ENCODE measurements at regions not wholly inside any gene's neighbourhood (a gene's known extent, or its start where the extent isn't known, plus 50 kb on each side); places are given as distances from the start of the nearest gene placed in this dataset.

GRCh38 chr10:90530521-90530920 is 327.3 kb downstream of the HTR7 start:
- Histone ChIP-seq H3K4me3 (ENCODE audit: control insufficient read depth in 2 of 3, extremely low read depth in 1 of 3, insufficient read depth in 2 of 3, low read depth in 1 of 3, low read length in 3 of 3) (no peak overlapping the region), H3K27ac (ENCODE audit: control insufficient read depth, insufficient read depth, low read length) (no peak overlapping the region), H3K36me3 (ENCODE audit: control insufficient read depth in 2 of 2, extremely low read depth in 1 of 2, insufficient read depth in 2 of 2, low read length in 2 of 2) (no peaks in the 10 kb centered on the region), H4K20me1 (ENCODE audit: control insufficient read depth, extremely low read depth, insufficient read depth, low read length) (no peaks in the 10 kb centered on the region), H3K79me2 (ENCODE audit: control insufficient read depth, insufficient read depth, low read length) (no peaks in the 10 kb centered on the region), H3K4me2 (ENCODE audit: control insufficient read depth, extremely low read depth, insufficient read depth, low read depth, low read length) (no peak overlapping the region), H3K27me3 (ENCODE audit: control insufficient read depth, extremely low read depth, insufficient read depth, low read length) (no peaks in the 10 kb centered on the region), H3K9ac (ENCODE audit: control insufficient read depth, extremely low read depth, insufficient read depth, low read length) (no peak overlapping the region), H3K4me1 (ENCODE audit: control insufficient read depth, extremely low read depth, insufficient read depth, low read length) (no peaks in the 10 kb centered on the region), H3K9me1 (ENCODE audit: control insufficient read depth, extremely low read depth, insufficient read depth, low read length) (no peaks in the 10 kb centered on the region), H3K9me3 (ENCODE audit: control insufficient read depth, low read depth, low read length) (no peaks in the 10 kb centered on the region), H2AFZ (ENCODE audit: control insufficient read depth, low read length) (no peak overlapping the region)
- dilution Hi-C loops (cut with MboI; ENCODE audit: extremely low pct_ligation_motif_present, low sequenced_read_pairs), result no loop called here
- no peak for DNase-seq (ENCODE audit: low read depth, low spot score)
- TF ChIP-seq CTCF (optimal IDR thresholded peaks at IDR 0.05 in 1 of 3, IDR thresholded peaks at IDR 0.05 in 1 of 3, conservative IDR thresholded peaks at IDR 0.05 in 1 of 3; ENCODE audit: extremely low read depth in 1 of 3, insufficient read depth in 2 of 3, low read length in 3 of 3) (no peak), EZH2 (IDR thresholded peaks at IDR 0.05; ENCODE audit: low read length) (no peak)
- no peak for FAIRE-seq

DNA sequence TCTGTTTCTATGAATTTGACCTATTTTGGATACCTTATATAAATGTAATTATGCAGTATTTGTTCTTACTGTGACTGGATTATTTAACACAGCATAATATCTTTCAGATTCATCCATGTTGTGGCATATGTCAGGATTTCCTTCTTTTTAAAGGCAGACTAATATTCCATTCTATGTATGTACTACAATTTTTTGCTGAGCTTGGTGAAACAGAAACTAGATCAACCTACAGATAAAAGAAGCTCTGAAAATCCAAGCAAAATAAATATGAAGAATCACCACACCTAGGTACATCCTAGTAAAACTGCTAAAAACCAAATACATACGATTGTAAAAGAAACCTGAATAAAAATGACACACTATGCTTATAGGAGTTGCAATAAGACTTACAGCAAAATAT is 300.5 kb downstream of the HTR7 start:
- TF ChIP-seq CTCF (optimal IDR thresholded peaks at IDR 0.05 in 1 of 3, IDR thresholded peaks at IDR 0.05 in 1 of 3, conservative IDR thresholded peaks at IDR 0.05 in 1 of 3; ENCODE audit: extremely low read depth in 1 of 3, insufficient read depth in 2 of 3, low read length in 3 of 3) (no peak), EZH2 (IDR thresholded peaks at IDR 0.05; ENCODE audit: low read length) (no peak)
- no peaks in the 10 kb centered on the region for H4K20me1 ChIP-seq (ENCODE audit: control insufficient read depth, extremely low read depth, insufficient read depth, low read length)
- no peak overlapping the region for H3K9ac ChIP-seq (ENCODE audit: control insufficient read depth, extremely low read depth, insufficient read depth, low read length)
- H3K36me3 ChIP-seq (ENCODE audit: control insufficient read depth in 2 of 2, extremely low read depth in 1 of 2, insufficient read depth in 2 of 2, low read length in 2 of 2), result no peaks in the 10 kb centered on the region
- no peak overlapping the region for H3K4me3 ChIP-seq (ENCODE audit: control insufficient read depth in 2 of 3, extremely low read depth in 1 of 3, insufficient read depth in 2 of 3, low read depth in 1 of 3, low read length in 3 of 3)
- H3K27ac ChIP-seq (ENCODE audit: control insufficient read depth, insufficient read depth, low read length), result no peak overlapping the region
- H3K4me2 ChIP-seq (ENCODE audit: control insufficient read depth, extremely low read depth, insufficient read depth, low read depth, low read length), result no peak overlapping the region
- H3K27me3 ChIP-seq (ENCODE audit: control insufficient read depth, extremely low read depth, insufficient read depth, low read length), result no peaks in the 10 kb centered on the region
- H3K4me1 ChIP-seq (ENCODE audit: control insufficient read depth, extremely low read depth, insufficient read depth, low read length), result no peaks in the 10 kb centered on the region
- H3K9me1 ChIP-seq (ENCODE audit: control insufficient read depth, extremely low read depth, insufficient read depth, low read length), result no peaks in the 10 kb centered on the region
- DNase-seq (ENCODE audit: low read depth, low spot score) (no peak), FAIRE-seq (no peak)
- H2AFZ ChIP-seq (ENCODE audit: control insufficient read depth, low read length), result no peak overlapping the region
- H3K9me3 ChIP-seq (ENCODE audit: control insufficient read depth, low read depth, low read length), result no peaks in the 10 kb centered on the region
- dilution Hi-C loops (cut with MboI; ENCODE audit: extremely low pct_ligation_motif_present, low sequenced_read_pairs), result no loop called here
- no peaks in the 10 kb centered on the region for H3K79me2 ChIP-seq (ENCODE audit: control insufficient read depth, insufficient read depth, low read length)
